Skeletal muscle tissue (tissue), 3 donors: ENCODE measurements at regions not wholly inside any gene's neighbourhood (a gene's known extent, or its start where the extent isn't known, plus 50 kb on each side); places are given as distances from the start of the nearest gene placed in this dataset.

Experiments used
- H3K27ac ChIP-seq: one replicate; pipeline ENCODE4 v1.7.0; 2013; ENCODE audit warnings: mild to moderate bottlenecking, low read depth, low read length, inconsistent platforms
- H3K27me3 ChIP-seq, 3 donors: one replicate each; pipeline ENCODE4 v1.7.0; 2013; ENCODE audit warnings: low read length in 3 of 3; ENCODE audit not compliant: control insufficient read depth in 3 of 3, insufficient read depth in 3 of 3
- H3K36me3 ChIP-seq, 3 donors: one replicate each; pipeline ENCODE4 v1.7.0; 2013; ENCODE audit warnings: low read length in 3 of 3; ENCODE audit not compliant: control insufficient read depth in 3 of 3, insufficient read depth in 3 of 3
- H3K4me1 ChIP-seq, 3 donors: one replicate each; pipeline ENCODE4 v1.7.0; 2013; ENCODE audit warnings: low read length in 3 of 3, mild to moderate bottlenecking in 3 of 3; ENCODE audit not compliant: control insufficient read depth in 3 of 3, insufficient read depth in 3 of 3
- H3K4me3 ChIP-seq, 3 donors: one replicate each; pipeline ENCODE4 v1.7.0; 2013; ENCODE audit warnings: low read length in 3 of 3
- H3K9ac ChIP-seq, 3 donors: one replicate each; pipeline ENCODE4 v1.7.0; 2013; ENCODE audit warnings: low read length in 3 of 3, mild to moderate bottlenecking in 3 of 3, moderate library complexity in 2 of 3, low read depth in 1 of 3
- H3K9me3 ChIP-seq, 3 donors: one replicate each; pipeline ENCODE4 v1.7.0; 2013; ENCODE audit warnings: low read length in 3 of 3; ENCODE audit not compliant: control insufficient read depth in 3 of 3
- donor health status: Osteomylitis.

DNA sequence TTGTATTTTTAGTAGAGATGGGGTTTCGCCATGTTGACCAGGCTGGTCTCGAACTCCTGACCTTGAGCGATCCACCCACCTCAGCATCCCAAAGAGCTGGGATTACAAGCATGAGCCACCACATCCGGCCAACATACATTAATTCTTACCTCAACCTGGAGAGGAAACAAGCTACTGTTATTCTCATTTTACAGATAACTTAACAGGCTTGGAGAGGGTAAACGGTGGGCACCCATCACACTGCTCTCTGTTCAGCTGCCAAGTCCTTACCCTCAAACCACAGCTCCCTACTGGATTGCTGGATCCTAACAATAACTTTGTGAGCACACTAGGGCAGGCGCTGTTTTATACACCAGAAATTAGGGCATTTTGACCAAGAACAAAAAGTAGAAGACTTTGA, 93.6 kb upstream of the BARHL2 start:
- Histone ChIP-seq H3K36me3 (no peaks in the 10 kb centered on the region), H3K27me3 (no peaks in the 10 kb centered on the region), H3K9me3 (no peaks in the 10 kb centered on the region), H3K4me3 (no peak overlapping the region), H3K27ac (no peak overlapping the region), H3K9ac (no peak overlapping the region), H3K4me1 (no peaks in the 10 kb centered on the region)

DNA sequence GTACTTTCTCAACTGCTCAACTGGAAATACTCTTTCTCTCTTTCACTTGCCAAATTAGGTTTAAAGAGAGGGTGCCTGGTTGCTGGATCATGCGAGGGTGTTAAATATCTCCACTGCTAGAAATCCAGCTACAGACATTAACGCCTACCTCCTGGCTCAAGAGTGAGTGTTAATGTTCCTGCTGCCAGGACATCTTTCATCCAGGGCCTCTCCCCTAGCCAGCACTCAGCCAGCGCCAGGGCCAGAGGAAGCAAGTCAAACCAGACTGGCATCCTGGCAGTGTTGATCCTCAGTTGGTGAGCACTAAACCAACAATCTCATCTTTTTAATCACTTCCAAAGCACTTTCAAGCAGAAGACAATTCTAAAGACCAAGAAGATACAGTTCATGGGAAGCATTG, 92.9 kb upstream of the BARHL2 start:
- Histone ChIP-seq H3K27ac (no peak overlapping the region), H3K27me3 (no peaks in the 10 kb centered on the region), H3K4me3 (no peak overlapping the region), H3K36me3 (no peaks in the 10 kb centered on the region), H3K9me3 (no peaks in the 10 kb centered on the region), H3K4me1 (no peaks in the 10 kb centered on the region), H3K9ac (no peak overlapping the region)

DNA sequence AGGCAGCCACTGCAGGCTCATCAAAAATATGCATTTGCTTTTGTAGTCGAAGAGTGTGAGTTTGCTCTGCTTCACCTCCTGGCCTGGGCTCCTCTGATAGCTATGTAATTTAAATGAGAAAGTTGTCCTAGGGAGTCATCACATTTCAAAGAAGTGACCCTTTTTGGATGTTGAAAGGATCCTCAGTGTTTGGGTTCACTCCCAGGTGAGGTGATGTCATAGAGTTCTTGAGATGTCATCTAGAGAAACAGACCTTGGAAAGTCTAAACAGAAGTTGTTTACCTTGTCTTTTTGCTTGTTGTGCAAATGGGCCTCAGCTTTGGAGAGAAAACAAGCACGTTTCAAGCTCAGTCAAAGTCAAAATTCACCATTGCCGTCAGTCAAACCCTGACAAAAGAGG, 92.0 kb upstream of the BARHL2 start:
- Histone ChIP-seq H3K9ac (no peak overlapping the region), H3K9me3 (no peaks in the 10 kb centered on the region), H3K27me3 (no peaks in the 10 kb centered on the region), H3K27ac (no peak overlapping the region), H3K4me3 (no peak overlapping the region), H3K36me3 (no peaks in the 10 kb centered on the region), H3K4me1 (no peaks in the 10 kb centered on the region)

DNA sequence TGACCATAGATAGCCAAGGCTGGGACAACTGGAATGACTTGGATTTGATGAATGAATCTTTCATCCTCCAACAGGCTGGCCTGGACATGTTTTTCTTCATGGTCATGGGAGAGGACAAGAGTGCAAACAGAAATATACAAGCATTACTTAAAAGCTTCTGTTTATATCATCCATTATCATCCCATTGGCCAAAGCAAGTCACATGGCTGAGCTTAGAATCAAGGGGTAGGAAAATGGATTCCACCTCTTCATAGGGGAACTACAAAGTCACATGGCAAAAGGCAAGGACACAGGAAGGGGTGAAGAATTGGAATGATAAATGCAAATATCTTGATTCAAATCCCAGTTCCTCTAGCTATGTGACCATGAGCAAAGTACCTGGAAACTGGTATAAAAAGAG, 90.2 kb upstream of the BARHL2 start:
- Histone ChIP-seq H3K9ac (no peak overlapping the region), H3K4me3 (no peak overlapping the region), H3K27me3 (no peaks in the 10 kb centered on the region), H3K36me3 (no peaks in the 10 kb centered on the region), H3K4me1 (no peaks in the 10 kb centered on the region), H3K27ac (no peak overlapping the region), H3K9me3 (no peaks in the 10 kb centered on the region)

DNA sequence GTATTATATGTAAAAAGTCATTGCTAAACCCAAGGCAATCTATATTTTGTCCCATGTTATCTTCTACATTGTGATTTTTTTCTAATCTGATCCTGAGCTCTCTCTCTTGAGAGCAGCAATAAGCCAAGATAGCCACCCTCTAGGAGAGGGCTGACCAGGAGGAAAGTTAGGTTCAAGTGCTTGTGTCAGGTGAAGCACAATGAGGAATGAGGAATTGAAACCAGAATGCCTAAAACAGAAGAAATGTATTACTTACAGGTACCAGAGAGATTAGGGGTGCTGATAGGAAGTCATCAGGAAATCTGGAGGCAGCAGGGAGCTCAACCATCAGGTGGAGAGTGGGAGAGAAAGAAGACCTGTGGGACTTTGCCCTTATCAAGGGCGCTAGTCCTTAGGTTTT, 85.5 kb upstream of the BARHL2 start:
- H3K36me3 ChIP-seq, result no peaks in the 10 kb centered on the region
- no peak overlapping the region for H3K4me3 ChIP-seq
- H3K4me1 ChIP-seq, result no peaks in the 10 kb centered on the region
- H3K9ac ChIP-seq, result no peak overlapping the region
- no peaks in the 10 kb centered on the region for H3K9me3 ChIP-seq
- H3K27me3 ChIP-seq, result no peaks in the 10 kb centered on the region
- H3K27ac ChIP-seq, result no peak overlapping the region

DNA sequence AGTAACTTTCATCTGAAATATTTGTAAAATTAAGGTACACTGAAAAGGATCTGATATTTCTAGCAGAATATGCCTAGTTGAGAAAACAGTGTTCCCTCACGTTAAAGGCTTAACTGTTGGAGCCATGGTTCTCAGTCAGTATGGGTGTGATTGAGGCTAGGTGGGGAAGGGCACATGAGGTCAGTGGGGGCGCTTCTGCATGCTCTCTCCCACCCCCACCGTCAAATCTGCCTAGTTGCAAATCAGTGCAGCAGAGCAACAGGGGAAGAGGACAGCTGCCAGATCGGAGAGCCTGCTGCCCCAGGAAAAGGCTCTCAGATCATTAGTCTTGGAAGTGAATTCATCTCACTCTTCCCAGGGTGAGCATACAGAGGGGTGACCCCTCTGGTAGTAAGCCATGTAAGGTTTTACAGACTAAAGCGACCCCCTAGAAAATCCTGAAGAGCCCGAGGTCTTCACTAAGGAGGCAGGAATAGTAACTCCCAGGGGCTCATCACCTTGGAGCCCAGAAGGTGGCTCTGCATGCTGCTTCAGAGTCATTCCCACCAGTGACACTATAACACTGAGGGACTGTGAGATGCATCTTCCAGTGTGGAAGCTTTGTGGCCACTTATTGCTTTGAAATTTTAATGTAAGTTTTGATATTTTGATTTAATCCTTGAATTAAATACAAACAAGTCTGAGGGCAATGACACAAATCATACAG, 83.1 kb upstream of the BARHL2 start:
- Histone ChIP-seq H3K9me3 (no peaks in the 10 kb centered on the region), H3K4me1 (no peaks in the 10 kb centered on the region), H3K27me3 (peaks cover 0 to 2% (median 0%) of the 10 kb centered on the region in 3 donors), H3K9ac (no peak overlapping the region), H3K27ac (no peak overlapping the region), H3K36me3 (no peaks in the 10 kb centered on the region), H3K4me3 (no peak overlapping the region)

DNA sequence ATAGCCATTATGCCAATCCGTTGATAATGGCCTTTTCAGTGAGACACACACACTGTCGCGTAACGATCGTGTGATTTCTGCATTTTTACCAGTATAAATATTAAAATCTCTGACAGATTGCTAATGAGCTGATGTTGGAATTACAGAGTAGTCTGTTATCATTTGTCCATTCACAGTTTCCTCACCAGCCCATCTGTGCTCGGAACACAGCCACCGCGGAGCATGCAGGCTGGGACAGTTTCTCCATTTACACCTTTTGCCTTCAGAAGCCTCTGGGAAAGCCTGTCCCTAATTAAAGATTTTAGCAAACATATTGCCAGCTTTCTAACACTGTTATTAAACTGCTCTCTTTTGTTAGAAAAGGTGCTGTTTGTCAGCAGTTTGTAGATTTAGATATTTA, 82.2 kb upstream of the BARHL2 start:
- H3K36me3 ChIP-seq, result no peaks in the 10 kb centered on the region
- no peak overlapping the region for H3K9ac ChIP-seq
- H3K27ac ChIP-seq, result no peak overlapping the region
- peaks cover 0 to 2% (median 0%) of the 10 kb centered on the region in 3 donors for H3K27me3 ChIP-seq
- no peaks in the 10 kb centered on the region for H3K4me1 ChIP-seq
- no peaks in the 10 kb centered on the region for H3K9me3 ChIP-seq
- H3K4me3 ChIP-seq, result no peak overlapping the region

DNA sequence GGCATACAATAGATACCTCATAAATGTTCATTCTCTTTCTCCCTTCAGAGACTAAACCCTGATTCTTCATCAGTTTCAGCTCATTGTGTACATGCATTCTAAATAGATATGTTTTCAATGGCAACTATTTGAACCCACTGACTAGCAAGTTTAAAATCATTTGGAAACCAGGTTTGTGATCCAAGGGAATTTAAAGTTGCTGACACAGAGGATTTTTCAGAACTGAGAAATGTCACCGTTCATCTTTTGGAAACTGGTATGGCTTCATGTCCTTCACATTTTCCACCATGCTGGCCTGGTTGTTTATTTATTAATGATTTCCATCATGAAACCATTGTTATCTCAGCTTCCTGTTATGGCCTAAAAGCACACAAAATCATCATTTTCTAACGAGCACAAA, 81.8 kb upstream of the BARHL2 start:
- no peaks in the 10 kb centered on the region for H3K9me3 ChIP-seq
- no peaks in the 10 kb centered on the region for H3K36me3 ChIP-seq
- no peak overlapping the region for H3K9ac ChIP-seq
- H3K27me3 ChIP-seq, result peaks cover 0 to 2% (median 0%) of the 10 kb centered on the region in 3 donors
- H3K4me1 ChIP-seq, result no peaks in the 10 kb centered on the region
- H3K4me3 ChIP-seq, result no peak overlapping the region
- H3K27ac ChIP-seq, result no peak overlapping the region

DNA sequence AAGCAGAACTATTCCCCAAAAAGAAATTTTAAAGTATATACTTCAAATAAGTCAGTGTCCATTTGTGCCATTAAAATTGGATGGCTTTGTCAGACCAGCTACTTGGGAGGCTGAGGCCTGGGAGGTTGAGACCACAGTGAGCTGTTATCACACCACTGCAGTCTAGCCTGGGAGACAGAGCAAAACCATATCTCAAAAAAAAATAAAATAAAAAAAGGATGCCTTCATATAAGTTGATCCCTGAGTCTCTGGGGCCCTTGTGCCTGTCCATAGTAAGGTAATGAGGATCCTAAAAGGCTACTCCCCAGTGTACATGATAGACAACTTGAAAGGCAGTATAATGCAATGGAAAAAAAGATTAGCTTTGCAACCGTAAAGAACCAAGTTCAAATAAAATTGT, 81.2 kb upstream of the BARHL2 start:
- Histone ChIP-seq H3K9ac (no peak overlapping the region), H3K27me3 (peaks cover 0 to 2% (median 0%) of the 10 kb centered on the region in 3 donors), H3K27ac (no peak overlapping the region), H3K9me3 (no peaks in the 10 kb centered on the region), H3K4me3 (no peak overlapping the region), H3K4me1 (no peaks in the 10 kb centered on the region), H3K36me3 (no peaks in the 10 kb centered on the region)

DNA sequence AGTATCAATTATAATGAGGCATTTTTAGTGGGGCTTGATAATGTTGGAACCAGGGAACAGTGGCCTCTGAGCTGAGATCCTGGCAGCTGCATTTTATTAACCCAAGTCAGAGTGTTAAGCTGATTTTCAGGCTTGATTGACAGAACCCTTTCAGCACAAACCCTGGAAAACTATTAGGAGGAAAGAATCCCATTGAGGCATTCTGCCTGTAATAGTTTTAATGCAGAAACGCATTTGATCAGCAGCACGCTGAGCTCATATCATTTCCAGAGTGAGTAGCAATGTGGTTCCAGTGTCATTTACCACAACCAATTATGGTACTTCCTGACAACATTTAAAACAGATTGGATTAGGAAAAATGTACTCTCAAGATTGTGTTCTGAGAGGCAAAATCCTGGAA, 78.3 kb upstream of the BARHL2 start:
- no peak overlapping the region for H3K9ac ChIP-seq
- no peak overlapping the region for H3K4me3 ChIP-seq
- H3K27me3 ChIP-seq, result peaks cover 0 to 2% (median 0%) of the 10 kb centered on the region in 3 donors
- no peaks in the 10 kb centered on the region for H3K36me3 ChIP-seq
- no peaks in the 10 kb centered on the region for H3K9me3 ChIP-seq
- H3K27ac ChIP-seq, result no peak overlapping the region
- H3K4me1 ChIP-seq, result no peaks in the 10 kb centered on the region
